ENCODE measurements at regions not wholly inside any gene's neighbourhood (a gene's known extent, or its start where the extent isn't known, plus 50 kb on each side); places are given as distances from the start of the nearest gene placed in this dataset.
A peak's percentile ranks its signal among the peaks of the same experiment; 100 is the strongest.

DNA sequence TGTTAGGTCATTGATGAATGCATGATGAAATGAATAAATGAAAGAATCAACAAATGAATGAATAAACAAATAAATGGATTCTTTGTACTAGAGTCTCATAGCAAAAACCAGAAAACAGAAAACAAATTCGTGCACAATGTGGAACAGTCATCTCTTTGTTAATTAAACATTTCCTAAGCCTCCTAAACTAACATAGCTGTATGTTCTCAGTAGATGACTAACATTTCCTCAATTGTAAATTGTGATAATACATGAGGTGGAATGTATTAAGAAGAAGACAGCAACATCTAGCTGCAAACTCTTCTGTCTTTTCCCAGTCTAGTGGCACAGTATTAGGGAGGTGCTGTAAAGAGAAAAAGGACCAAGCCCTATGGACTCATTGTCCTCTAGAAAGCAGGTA lies 1021.0 kb downstream of the MCTP2 start:
- DNase-seq (ENCODE audit: low read depth) = no peak

DNA sequence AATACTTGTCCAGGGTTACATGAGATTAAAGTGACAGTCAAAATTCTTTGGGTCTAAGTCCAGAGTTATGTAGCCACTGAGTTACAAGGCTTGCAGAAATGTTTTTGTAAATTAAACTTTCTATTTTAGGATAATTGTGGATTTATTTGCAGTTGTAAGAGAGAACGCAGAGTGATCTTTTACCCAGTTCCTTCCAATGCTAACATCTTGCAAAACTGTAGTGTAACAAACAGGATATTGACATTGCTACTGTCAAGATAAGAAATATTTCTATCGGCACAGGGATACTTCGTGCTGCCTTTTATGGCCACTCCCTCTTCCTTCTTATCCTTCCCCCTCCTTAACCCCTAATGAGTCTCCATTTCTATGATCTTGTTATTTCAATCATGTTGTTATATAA lies 1022.9 kb downstream of the MCTP2 start:
- DNase-seq (ENCODE audit: low read depth) = no peak

DNA sequence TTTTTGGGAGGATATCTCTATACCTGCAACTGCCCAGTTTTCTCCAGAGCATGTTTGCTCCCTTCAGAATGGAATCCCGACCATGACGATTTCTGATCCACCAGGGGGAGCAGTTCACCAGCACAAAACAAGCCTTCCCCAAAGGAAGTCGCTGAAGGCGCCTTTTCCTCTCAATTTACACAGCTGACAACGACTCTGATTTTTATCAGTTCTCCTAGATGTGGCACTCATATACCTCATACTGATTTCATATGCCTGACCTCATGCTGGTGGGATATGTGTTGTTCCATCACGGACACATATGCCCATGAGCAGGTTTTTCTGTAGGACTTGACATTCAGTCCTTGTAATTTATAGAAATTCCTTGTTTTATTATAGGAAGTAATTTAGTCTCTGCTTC lies 1028.2 kb downstream of the MCTP2 start:
- DNase-seq (ENCODE audit: low read depth) = peak; percentile 39

DNA sequence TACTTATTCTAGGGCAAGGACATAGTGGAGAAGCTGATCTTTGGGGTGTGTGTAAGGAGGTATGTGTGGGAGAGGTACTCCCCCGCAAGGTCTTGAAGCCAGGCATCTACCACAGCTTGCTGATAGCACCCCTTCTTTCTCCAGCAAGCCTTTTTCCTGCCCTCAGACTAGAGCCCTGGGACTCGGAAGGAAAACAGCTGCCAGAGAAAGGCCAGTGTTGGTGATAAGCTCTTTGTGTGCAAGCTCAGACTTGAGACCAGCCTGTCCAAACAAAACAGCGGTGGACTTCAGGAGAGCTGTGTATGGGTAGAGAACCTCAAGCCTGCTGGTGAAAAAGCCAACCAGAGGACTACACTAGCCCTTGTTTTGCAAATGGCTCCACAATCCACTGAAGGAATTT lies 1028.6 kb downstream of the MCTP2 start:
- DNase-seq (ENCODE audit: low read depth) = no peak

DNA sequence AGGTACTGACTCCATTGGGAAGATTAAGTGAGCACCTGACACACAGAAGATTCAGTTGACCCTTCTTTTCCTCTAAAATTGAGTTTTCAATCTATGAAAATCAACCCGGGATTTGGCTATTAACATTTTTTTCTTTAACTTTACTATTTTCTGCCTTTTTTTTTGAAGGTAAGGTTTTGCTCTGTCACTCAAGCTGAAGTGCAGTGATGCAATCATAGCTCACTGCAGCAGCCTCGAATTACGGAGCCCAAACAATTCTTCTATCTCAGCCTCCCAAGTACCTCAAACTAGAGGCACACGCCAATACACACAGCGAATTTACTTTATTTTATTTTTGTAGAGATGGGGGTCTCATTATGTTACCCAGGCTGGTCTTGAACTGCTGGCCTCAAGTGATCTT lies 1029.5 kb downstream of the MCTP2 start:
- DNase-seq (ENCODE audit: low read depth) = no peak

DNA sequence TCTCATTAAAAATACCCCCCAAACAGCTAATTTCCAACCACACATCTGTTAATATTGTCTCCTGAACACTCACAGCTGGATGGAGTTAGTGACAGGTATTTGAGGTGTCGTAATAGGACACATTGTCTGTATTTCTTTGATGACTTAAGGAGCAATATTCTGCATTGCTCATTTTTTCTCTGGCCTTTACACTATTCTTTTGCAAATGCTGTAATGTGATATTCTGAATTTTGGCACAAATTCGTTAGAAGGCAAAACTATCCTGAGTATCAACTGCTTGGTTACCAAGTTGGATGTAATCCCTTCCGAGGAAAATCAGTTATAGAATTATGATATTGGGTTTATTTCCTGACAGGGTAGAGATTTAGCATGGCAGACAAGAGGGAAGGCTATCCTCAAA lies 1030.2 kb downstream of the MCTP2 start:
- DNase-seq (ENCODE audit: low read depth) = no peak

DNA sequence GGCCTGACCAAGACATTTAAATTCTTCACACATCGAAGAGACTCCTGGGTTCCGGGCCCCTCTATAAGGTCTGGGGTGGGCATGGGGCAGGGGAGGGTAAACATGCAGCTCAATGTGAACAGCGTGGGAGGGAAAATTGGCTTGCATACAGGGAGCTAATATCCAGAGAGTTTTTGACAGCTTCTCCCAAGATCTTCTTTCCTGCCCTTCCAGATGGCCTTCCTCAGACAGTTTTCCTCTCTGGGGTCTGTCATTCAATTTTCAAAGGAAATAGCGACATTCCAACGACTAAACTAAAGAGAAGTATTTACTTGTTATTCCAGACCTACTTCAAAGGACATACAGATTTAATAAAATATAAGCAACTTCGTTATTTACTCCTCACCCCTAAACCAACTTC lies 1030.6 kb downstream of the MCTP2 start:
- DNase-seq (ENCODE audit: low read depth) = no peak

DNA sequence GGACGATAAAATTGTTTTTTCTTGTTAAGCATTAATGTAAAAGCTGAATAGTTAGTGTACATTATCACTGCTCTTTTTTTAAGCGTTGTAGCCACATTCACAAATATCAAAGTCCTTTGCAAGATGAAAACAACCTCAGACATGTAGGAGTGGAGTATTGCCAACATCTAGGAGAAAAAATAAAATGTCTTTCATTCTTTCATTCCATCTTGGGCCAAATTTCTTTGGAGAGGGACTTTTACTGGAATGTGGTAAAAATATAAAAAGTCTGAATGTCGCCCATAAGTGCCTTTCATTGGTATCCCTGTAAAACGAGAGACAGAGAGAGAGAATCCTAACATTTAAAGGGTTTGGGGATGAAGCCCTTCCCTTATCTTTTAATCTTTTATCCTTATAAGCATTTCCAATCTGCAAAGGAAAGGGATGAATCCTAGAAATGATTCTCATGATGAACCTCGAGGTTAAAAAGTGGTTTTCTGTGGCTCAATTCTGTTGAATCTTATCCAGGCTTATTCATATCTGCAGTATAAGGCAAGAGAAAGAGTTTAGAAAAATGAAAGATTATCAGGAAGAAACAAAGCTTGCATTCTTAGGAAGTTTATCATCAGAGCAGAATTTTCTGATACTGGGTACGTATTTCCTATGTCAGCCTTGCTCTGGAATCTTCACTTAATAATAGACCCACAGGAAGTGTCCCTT lies 1031.7 kb downstream of the MCTP2 start:
- DNase-seq (ENCODE audit: low read depth) = peak; percentile 61

DNA sequence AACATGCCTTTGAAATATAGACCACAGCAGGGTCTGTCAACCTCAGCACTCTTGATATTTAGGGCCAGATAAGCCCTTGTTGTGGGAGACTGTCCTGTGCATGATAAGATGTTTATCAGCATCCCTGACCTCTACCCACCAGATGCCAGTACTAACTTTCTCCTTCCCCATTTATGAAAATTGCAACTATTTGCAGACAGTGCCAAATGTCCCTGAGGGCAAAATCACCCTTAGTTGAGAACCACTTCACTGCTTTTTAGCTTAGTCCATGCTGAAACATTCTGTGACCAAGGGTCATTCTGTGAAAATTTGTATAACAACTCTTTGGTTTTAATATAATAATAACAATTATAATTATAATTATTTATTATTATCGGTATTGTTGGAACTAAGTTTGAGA lies 1032.4 kb downstream of the MCTP2 start:
- no peak for DNase-seq (ENCODE audit: low read depth)

DNA sequence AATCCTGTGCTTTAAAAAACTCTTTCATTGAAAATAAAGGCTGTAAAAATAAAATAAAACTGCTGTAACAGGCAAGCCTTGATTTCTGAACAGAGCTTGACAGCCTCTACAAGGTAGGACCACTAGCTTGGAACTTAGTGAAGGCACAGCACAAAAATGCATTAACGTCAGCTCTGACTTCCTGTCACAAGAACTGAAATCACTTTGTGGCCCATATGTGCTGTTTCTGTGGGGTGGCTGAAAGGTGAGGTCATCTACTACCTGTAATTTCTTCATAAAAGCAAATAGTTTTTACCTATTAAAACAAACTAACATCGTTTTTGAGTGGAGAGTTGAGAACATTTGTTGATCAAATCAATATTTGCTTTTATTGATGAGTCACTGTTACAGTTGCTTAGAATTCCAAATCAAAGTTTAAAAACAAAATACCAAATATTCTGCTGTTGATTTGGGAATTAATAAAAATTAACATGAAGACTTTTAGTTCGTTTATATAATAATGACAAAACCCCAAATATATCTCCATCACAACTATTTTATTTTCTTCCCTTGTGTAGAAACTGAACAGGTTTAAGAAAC lies 1034.1 kb downstream of the MCTP2 start:
- DNase-seq (ENCODE audit: low read depth) = no peak

DNA sequence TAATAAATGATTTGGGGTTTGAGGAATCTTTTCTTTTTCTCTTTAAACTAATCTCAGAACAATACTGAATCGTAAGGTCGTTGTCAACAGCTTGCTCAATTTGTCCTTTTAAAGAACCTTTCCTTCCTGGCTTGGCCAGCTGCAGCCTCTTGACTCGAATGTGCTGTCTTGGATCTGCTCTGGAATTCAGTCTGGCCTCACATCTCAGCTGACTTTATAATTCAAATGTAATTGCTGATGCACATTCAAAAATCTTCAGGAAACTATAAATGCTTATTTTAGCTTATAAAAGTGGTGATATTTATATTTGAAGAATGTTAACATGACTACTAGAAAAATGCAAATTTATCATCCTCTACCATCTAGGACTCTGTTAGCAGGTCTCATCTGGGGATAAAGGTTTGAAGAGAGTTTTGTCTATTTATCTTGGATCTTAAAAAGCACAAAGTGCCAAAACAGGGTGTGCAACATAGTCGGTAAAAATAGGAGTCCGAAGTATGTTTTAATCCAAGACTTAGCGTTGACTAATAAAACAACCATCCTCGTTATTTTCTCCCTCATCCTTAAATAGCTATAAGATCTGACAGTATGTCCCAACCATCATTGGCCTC lies 1035.2 kb downstream of the MCTP2 start:
- no peak for DNase-seq (ENCODE audit: low read depth)

DNA sequence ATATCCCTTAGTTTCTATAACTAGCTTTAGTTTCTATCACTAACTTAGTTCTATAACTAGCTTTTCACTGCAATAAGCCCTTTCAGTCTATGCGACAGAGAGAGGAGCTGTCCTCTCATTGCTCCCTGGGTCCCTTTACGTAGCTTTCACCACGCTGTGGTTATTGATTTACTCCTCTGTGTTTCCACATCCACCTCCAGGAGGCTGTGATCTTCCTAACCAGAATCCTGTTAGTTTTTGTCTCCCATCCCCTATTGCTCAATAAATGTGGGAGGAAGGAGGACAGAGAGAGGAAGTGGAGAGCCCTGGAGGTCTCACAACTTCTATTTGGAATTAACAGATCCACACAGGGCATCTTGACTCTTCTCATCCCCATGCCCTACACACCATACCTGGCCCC lies 1036.1 kb downstream of the MCTP2 start:
- no peak for DNase-seq (ENCODE audit: low read depth)

DNA sequence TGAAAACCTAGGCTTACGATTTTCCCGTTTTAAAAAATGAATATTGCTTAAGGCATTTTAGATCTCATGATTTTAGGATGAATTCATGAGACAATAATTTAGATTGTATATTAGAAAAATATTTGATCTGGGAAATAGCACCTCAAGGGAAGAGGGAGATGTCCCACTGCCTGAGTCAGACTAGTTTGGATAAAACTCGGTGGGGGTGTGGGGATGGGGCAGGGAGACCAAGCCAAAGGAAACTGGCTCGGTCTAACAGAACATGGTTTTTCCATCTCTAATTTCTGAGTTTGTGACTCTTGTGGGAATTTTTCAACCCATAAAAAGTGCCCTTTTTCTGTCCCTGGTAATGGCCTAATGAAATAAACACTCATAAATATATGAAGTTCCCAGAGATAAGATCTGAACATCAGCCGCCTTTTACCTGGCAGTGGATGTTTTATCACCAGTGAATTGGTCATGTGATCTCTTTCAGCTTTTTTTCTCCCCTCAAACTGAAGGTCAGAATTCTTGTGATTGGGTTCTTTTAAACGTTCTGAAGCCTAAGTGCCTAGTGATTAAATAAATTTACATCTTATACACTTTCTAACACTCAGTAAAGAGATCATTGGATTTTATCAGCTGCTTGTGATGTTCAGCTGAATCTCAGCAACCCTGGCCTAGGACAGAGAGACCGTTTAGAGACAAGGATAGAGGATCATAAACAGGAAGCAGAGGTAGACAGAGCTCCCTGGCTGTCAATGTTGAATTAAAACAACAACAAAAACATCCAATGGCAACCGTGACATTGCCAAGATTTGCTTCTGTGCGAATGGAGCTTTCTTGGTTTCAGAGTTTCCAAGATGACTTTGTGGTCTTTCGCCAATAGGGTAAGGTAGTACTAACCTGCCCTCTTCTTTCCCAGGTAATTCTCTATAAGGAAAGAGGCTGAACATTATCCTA lies 1038.2 kb downstream of the MCTP2 start:
- no peak for DNase-seq (ENCODE audit: low read depth)

DNA sequence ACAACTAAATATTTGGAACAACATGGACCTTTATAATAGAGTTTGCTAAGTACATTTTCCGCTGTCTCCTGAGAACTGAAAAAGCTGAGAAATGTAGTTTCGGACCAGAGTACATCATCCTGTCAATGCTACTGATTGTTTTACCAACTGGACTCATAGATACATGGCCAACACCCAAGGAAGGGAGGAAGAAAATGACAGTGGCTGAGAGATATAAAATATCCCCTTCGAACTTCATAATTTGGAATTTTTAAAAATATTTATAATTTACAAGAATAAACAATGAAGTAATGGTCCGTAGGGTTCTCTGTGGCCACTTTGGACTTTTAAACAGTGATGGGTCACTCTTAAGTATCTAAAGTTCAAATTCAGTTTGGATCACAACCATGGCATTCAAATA lies 1042.7 kb downstream of the MCTP2 start:
- DNase-seq (ENCODE audit: low read depth) = no peak

DNA sequence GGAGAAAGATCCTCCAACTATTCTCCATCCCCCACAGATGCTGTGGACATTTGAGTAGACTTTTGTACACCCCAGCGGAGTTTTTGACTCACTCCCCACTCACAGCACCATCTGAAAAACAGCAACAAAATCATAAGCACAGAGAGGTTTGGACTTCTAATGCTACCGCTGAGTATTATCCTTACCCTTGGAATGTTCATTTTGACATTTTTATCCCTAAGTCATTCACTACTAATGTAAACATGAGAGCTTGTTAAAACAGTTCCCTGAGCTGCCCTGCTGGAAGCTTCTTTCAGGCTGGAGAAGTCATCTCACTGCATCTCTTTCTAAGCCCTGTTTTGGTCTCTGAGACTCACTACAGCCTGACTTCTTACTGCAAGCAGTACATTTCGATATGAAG lies 1045.9 kb downstream of the MCTP2 start:
- DNase-seq (ENCODE audit: low read depth) = no peak

DNA sequence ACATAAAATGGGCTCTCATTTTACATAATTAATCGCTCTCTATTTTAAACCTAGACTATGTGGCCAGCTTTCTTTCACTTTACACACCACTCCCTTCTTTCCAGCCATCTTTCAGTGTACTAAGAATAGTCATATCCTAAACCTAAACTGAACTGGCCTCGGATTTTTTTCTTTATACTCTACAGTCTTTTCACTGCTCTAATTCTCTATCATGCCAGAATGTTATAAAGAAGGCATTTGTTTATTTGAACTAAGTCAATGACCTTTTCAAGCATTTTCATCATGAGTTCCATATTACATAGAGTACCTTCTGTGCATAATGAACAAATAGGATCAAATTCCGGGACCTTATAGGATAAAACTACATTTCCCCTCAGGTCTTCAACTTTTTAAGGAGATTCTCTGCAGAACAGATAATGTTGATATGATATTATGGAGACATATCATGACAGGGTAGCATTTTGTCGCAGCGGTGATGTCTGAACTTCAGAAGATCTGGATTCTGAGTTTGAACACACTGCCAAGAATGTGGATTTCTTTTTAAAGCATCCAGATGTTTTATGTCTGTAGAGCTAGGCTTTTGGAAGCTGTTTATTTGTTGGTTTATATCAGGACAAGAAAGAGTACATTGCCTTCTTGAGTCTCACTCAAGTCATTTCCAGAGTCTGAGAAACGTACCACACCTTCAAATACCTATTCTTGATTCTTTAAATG lies 1047.3 kb downstream of the MCTP2 start:
- no peak for DNase-seq (ENCODE audit: low read depth)

DNA sequence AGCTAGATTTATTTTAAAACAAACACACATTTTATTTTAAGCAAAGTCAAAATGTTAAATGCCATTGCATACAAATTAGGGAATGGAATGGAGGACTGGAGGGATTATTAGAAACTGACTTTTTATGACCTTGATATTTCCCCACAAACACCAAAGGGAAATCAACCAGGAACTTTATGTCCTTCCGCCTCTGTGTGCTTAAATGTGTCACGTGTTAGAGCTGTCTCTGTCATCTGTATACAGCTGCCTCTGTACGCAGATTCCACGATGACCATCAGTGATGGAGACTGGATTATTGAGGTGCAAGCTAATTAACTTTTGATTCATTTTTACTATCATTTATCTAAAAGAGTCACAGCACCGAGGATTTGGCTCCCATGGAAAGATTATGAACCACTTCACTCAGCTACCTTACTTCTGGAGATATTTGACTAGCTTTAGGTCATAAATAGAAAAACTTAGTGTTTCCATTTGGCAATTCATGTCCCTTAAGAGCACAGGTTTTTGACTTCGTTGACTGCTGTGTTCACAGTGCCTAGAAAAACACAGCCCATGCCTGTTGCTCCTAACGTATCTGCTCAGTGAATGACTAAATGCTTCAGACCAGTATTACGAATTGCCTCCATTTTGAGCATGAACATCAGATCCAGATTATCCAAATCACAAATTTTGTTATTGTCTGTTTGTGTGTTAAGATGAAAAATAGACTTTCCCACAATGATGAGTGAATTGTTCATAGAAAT lies 1048.1 kb downstream of the MCTP2 start:
- no peak for DNase-seq (ENCODE audit: low read depth)

DNA sequence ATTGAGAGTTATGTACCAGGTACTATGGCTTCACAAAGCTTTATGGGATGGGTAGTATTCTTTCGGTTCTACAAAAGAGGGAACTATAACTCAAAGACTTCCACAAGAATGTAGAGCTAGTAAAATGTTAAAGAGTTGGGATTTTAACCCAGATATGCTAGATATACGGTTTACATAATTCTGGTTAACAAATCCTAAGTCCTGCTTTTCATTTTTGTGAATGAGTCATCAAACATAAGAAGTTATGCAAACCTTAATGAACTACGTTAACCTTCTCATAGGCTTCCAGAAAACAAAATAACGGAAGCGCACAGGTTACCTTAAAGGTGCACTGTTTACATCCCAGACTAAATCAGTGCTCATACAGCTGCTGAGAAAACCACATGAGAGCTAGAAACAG lies 1049.3 kb downstream of the MCTP2 start:
- DNase-seq (ENCODE audit: low read depth) = no peak

DNA sequence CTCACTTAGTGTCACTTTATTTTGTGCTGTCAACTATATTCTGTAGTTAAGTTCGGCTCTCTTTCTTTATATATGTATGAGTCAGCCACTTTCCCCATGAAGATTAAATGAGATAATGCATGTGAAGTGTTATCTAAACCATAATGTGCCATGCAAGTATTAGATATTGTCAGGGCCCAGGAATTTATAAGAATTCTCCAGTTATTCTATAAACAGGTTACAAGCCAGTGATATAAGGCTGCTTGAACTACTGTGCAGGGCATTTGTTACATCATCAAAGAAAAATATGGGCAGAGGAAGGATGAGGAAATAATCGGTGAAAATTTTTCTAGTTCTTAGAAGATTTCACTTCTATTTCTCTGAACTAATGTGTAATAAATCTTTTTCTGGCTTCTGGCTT lies 1049.0 kb upstream of the NR2F2 start:
- DNase-seq (ENCODE audit: low read depth) = no peak

DNA sequence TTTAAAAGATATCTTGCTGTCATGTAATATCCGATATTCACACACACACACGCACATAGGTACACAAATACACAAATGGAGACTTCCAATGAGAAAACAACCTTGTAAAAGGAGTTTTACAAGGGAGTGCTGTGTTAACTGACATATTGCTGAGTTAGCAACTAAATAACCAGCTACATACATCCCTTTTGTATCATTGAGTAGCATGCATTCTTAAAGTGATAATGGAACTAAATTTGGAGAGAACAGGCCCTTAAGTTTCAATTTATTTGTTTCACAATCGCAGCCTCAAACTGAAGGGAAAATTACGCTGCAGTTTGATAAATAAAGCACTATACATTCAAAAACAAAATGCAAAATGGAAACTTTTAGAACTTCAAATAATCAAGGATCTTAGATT lies 1046.0 kb upstream of the NR2F2 start:
- DNase-seq (ENCODE audit: low read depth) = no peak

DNA sequence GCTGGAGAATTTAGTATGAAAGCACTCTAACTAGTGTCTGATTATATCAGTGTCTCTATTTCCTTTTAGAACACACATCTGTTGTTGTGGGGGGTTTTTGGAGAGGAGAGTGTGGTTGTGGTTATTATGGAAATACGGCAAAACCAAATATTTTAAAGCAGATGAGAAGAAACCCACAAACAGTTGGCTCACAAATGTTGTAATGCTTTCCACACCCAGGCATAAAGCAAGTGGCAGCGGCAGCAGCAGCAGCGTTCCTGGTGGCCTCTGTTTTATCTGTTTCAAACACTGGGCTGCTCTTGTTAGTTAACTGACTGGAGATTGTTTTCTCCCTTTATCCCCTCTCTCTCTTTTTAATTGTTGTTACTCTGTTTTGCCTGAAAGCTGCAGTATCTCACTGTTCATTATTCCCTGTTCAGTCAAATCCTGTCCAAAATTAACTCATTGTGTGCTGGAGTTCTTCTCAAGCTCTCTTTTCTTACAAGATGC lies 1045.5 kb upstream of the NR2F2 start:
- no peak for DNase-seq (ENCODE audit: low read depth)
